ENCODE measurements at regions not wholly inside any gene's neighbourhood (a gene's known extent, or its start where the extent isn't known, plus 50 kb on each side); places are given as distances from the start of the nearest gene placed in this dataset.

GRCh38 chr11:19598876-19599486, 113.7 kb upstream of the NAV2 start:
- Histone ChIP-seq H3K4me3 (replicated peaks; ENCODE audit: low read depth, low read length) (no peak overlapping the region), H3K27me3 (replicated peaks; ENCODE audit: control insufficient read depth, insufficient read depth, low read length) (no peaks in the 10 kb centered on the region), H3K36me3 (ENCODE audit: control insufficient read depth, insufficient read depth, low read length) (no peaks in the 10 kb centered on the region)
- no peak for DNase-seq (ENCODE audit: extremely low read depth, insufficient read length)
- no peak for TF ChIP-seq CTCF (IDR thresholded peaks at IDR 0.05; ENCODE audit: insufficient read depth, low read length, poor library complexity, severe bottlenecking)

- Histone ChIP-seq H3K4me3 (replicated peaks; ENCODE audit: low read depth, low read length) (no peak overlapping the region), H3K36me3 (ENCODE audit: control insufficient read depth, insufficient read depth, low read length) (no peaks in the 10 kb centered on the region), H3K27me3 (replicated peaks; ENCODE audit: control insufficient read depth, insufficient read depth, low read length) (no peaks in the 10 kb centered on the region)
- no peak for DNase-seq (ENCODE audit: extremely low read depth, insufficient read length)
- no peak for TF ChIP-seq CTCF (IDR thresholded peaks at IDR 0.05; ENCODE audit: insufficient read depth, low read length, poor library complexity, severe bottlenecking)
Observed at GRCh38 chr11:19598456-19598855, 114.2 kb upstream of the NAV2 start.

GRCh38 chr11:19597876-19598275, 114.8 kb upstream of the NAV2 start:
- DNase-seq (ENCODE audit: extremely low read depth, insufficient read length) = no peak

GRCh38 chr11:19597206-19597605, 115.4 kb upstream of the NAV2 start:
- Histone ChIP-seq H3K36me3 (ENCODE audit: control insufficient read depth, insufficient read depth, low read length) (no peaks in the 10 kb centered on the region), H3K4me3 (replicated peaks; ENCODE audit: low read depth, low read length) (no peak overlapping the region), H3K27me3 (replicated peaks; ENCODE audit: control insufficient read depth, insufficient read depth, low read length) (no peaks in the 10 kb centered on the region)
- DNase-seq (ENCODE audit: extremely low read depth, insufficient read length) = no peak
- TF ChIP-seq CTCF (IDR thresholded peaks at IDR 0.05; ENCODE audit: insufficient read depth, low read length, poor library complexity, severe bottlenecking) = no peak

More at GRCh38 chr11:19597876-19598275, 114.8 kb upstream of the NAV2 start:
- Histone ChIP-seq H3K27me3 (replicated peaks; ENCODE audit: control insufficient read depth, insufficient read depth, low read length) (no peaks in the 10 kb centered on the region), H3K36me3 (ENCODE audit: control insufficient read depth, insufficient read depth, low read length) (no peaks in the 10 kb centered on the region), H3K4me3 (replicated peaks; ENCODE audit: low read depth, low read length) (no peak overlapping the region)
- TF ChIP-seq CTCF (IDR thresholded peaks at IDR 0.05; ENCODE audit: insufficient read depth, low read length, poor library complexity, severe bottlenecking) = no peak

GRCh38 chr11:19595840-19596751, 116.5 kb upstream of the NAV2 start:
- no peak for TF ChIP-seq CTCF (IDR thresholded peaks at IDR 0.05; ENCODE audit: insufficient read depth, low read length, poor library complexity, severe bottlenecking)
- no peaks in the 10 kb centered on the region for H3K36me3 ChIP-seq (ENCODE audit: control insufficient read depth, insufficient read depth, low read length)
- DNase-seq (ENCODE audit: extremely low read depth, insufficient read length) = no peak
- no peak overlapping the region for H3K4me3 ChIP-seq (replicated peaks; ENCODE audit: low read depth, low read length)
- no peaks in the 10 kb centered on the region for H3K27me3 ChIP-seq (replicated peaks; ENCODE audit: control insufficient read depth, insufficient read depth, low read length)
